CD14-positive monocyte (primary cell): ENCODE measurements at regions not wholly inside any gene's neighbourhood (a gene's known extent, or its start where the extent isn't known, plus 50 kb on each side); places are given as distances from the start of the nearest gene placed in this dataset.

Experiments used
- DNase-seq, 3 donors: peaks; one replicate each; pipeline ENCODE4 v3.0.0-alpha.2; 2011 to 2022
- H2AFZ ChIP-seq: 2 replicates; pipeline ENCODE4 v1.6.0; 2012; ENCODE audit warnings: mild to moderate bottlenecking, low read depth, low read length, inconsistent platforms; ENCODE audit not compliant: insufficient read depth, poor library complexity, severe bottlenecking
- H3K27ac ChIP-seq, 2 donors: 1 replicate in 1 of 2; 2 replicates in 1 of 2; pipeline ENCODE4 v1.5.1; 2012 to 2013; ENCODE audit warnings: low read length in 2 of 2, control low read depth in 1 of 2, inconsistent platforms in 1 of 2, low read depth in 1 of 2, mild to moderate bottlenecking in 1 of 2
- H3K27me3 ChIP-seq, 2 donors: one replicate each; pipeline versions ENCODE4 v1.6.0 to v1.6.1; 2011 to 2013; ENCODE audit warnings: low read length in 2 of 2; ENCODE audit not compliant: control insufficient read depth in 2 of 2, insufficient read depth in 2 of 2
- H3K36me3 ChIP-seq, 2 donors: replicated peaks in 1 of 2; 1 replicate in 1 of 2; 2 replicates in 1 of 2; pipeline versions ENCODE4 v1.5.1 to v1.6.1; 2012 to 2013; ENCODE audit warnings: low read length in 2 of 2, control low read depth in 1 of 2, inconsistent platforms in 1 of 2, mild to moderate bottlenecking in 1 of 2; ENCODE audit not compliant: insufficient read depth in 2 of 2, control insufficient read depth in 1 of 2
- H3K4me1 ChIP-seq, 2 donors: 1 replicate in 1 of 2; 2 replicates in 1 of 2; pipeline versions ENCODE4 v1.5.1 to v1.6.1; 2012 to 2013; ENCODE audit warnings: low read length in 2 of 2, control low read depth in 1 of 2, inconsistent platforms in 1 of 2, mild to moderate bottlenecking in 1 of 2, moderate library complexity in 1 of 2; ENCODE audit not compliant: insufficient read depth in 2 of 2, control insufficient read depth in 1 of 2
- H3K4me2 ChIP-seq: replicated peaks from 2 replicates; pipeline ENCODE3; 2012; ENCODE audit warnings: low read length, moderate library complexity, mild to moderate bottlenecking; ENCODE audit not compliant: poor library complexity, severe bottlenecking; ENCODE audit errors: extremely low read depth
- H3K4me3 ChIP-seq, 3 experiments: fragments of 200-600 bp in 1 of 3; sonication (generic) in 1 of 3; replicated peaks in 1 of 3; 1 replicate in 2 of 3; 2 replicates in 1 of 3; pipeline ENCODE4 v1.5.1; 2011 to 2013; ENCODE audit warnings: low read length in 3 of 3, mild to moderate bottlenecking in 3 of 3, control low read depth in 2 of 3, low read depth in 2 of 3, inconsistent platforms in 1 of 3, moderate library complexity in 1 of 3
- H3K79me2 ChIP-seq: 2 replicates; pipeline ENCODE4 v1.6.0; 2012; ENCODE audit warnings: mild to moderate bottlenecking, control low read depth, inconsistent platforms, low read length, moderate library complexity; ENCODE audit not compliant: insufficient read depth
- H3K9ac ChIP-seq: 2 replicates; pipeline ENCODE4 v1.6.0; 2017; ENCODE audit warnings: low read length, mild to moderate bottlenecking; ENCODE audit not compliant: insufficient read depth, poor library complexity, severe bottlenecking
- H3K9me3 ChIP-seq, 2 donors: replicated peaks in 1 of 2; 1 replicate in 1 of 2; 2 replicates in 1 of 2; pipeline versions ENCODE4 v1.5.1 to v1.6.1; 2012 to 2013; ENCODE audit warnings: low read length in 2 of 2, control low read depth in 1 of 2; ENCODE audit not compliant: control insufficient read depth in 1 of 2, insufficient read depth in 1 of 2
- H4K20me1 ChIP-seq: 2 replicates; pipeline ENCODE4 v1.6.0; 2012; ENCODE audit warnings: mild to moderate bottlenecking, low read length, control low read depth, moderate library complexity; ENCODE audit not compliant: insufficient read depth
- H3K27ac Mint-ChIP-seq, 7 donors: one replicate each; pipeline ENCODE4 v1.8.0; 2020; ENCODE audit warnings: mild to moderate bottlenecking in 7 of 7, mixed read lengths in 7 of 7, moderate library complexity in 6 of 7, inconsistent platforms in 2 of 7
- H3K27me3 Mint-ChIP-seq, 3 donors: one replicate each; pipeline ENCODE4 v1.8.0; 2021 to 2022; ENCODE audit warnings: low read depth in 3 of 3, mild to moderate bottlenecking in 3 of 3, mixed read lengths in 3 of 3, moderate library complexity in 3 of 3, inconsistent platforms in 1 of 3
- H3K36me3 Mint-ChIP-seq, 2 donors: one replicate each; pipeline ENCODE4 v1.8.0; 2020; ENCODE audit warnings: mixed read lengths in 2 of 2, inconsistent platforms in 1 of 2, mild to moderate bottlenecking in 1 of 2
- H3K4me1 Mint-ChIP-seq: one replicate; pipeline ENCODE4 v1.8.0; 2020; ENCODE audit warnings: mild to moderate bottlenecking, mixed read lengths
- H3K4me3 Mint-ChIP-seq, 2 donors: one replicate each; pipeline ENCODE4 v1.8.0; 2020; ENCODE audit warnings: mild to moderate bottlenecking in 2 of 2, mixed read lengths in 2 of 2, moderate library complexity in 1 of 2
- H3K9me3 Mint-ChIP-seq, 7 donors: one replicate each; pipeline ENCODE4 v1.8.0; 2020 to 2022; ENCODE audit warnings: mixed read lengths in 7 of 7, mild to moderate bottlenecking in 6 of 7, moderate library complexity in 6 of 7, inconsistent platforms in 2 of 7
- WGBS: methylation state at CpG from one replicate; pipeline ENCODE4 v1.1.5; 2013; ENCODE audit warnings: missing lambda C conversion rate; ENCODE audit not compliant: insufficient coverage; 5-methylcytosine and 5-hydroxymethylcytosine counted together
- intact Hi-C, 2 donors: fragments of 100-400 bp; cut with micrococcal nuclease; formaldehyde crosslinking; loops; one replicate each; pipeline versions ENCODE4 v1.15.0 to v1.15.1; 2023
- TF ChIP-seq, protein P1 (sequence below): fragments of 200-600 bp; IDR thresholded peaks from one replicate; pipeline ENCODE4 v1.8.0; 2022; ENCODE audit warnings: antibody characterized with exemption, mild to moderate bottlenecking

DNA sequence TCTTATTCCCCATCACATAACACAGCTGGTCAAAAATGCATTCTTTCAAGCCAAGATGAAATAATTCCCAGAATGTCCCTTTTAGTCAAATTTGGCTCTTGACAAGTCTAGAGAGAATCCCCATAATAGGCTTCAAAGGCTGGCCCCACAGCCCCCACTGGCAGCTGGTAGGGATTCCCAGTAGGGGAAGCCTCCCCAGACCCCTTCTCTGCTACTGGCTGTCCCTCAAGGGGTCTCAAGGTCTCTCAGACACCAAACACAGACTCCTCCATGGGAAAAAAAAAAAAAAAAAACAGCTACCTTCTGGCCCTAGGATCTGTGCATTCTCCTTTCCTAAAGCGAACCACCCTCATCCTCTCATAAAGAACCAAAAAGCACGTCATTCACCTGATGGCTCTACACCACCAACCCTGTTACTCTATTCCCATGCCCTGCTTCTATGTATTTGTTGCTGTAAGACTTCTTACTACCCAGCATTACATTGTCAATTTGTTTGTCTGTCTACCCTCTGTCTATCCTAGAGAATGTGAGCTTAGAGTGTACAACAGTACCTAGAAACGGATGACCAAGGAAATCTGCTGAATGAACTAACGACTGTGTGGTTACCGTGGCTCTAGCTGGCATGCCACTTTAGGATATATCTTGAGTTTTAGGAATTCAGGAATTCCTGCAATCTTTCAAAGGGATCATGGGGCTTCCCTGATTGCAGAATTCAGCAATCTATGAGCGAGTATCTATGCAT lies 164.1 kb upstream of the NSMCE3 start:
- Histone ChIP-seq H3K27me3 (no peaks in the 10 kb centered on the region), H4K20me1 (no peaks in the 10 kb centered on the region), H3K9ac (no peak overlapping the region), H3K4me1 (no peaks in the 10 kb centered on the region), H3K27ac (no peak overlapping the region), H3K4me2 (no peak overlapping the region), H3K36me3 (no peaks in the 10 kb centered on the region), H3K9me3 (peaks cover 0 to 3% of the 10 kb centered on the region in 2 donors), H3K79me2 (no peaks in the 10 kb centered on the region), H3K4me3 (no peak overlapping the region), H2AFZ (no peak overlapping the region)
- Mint-ChIP-seq H3K27ac (no peak overlapping the region), H3K27me3 (peaks cover 0 to 4% (median 0%) of the 10 kb centered on the region in 3 donors), H3K4me1 (no peaks in the 10 kb centered on the region), H3K36me3 (no peaks in the 10 kb centered on the region), H3K4me3 (no peak overlapping the region), H3K9me3 (peaks cover 0 to 14% (median 4%) of the 10 kb centered on the region in 7 donors)
- no peak for DNase-seq
- TF ChIP-seq, protein P1, sequence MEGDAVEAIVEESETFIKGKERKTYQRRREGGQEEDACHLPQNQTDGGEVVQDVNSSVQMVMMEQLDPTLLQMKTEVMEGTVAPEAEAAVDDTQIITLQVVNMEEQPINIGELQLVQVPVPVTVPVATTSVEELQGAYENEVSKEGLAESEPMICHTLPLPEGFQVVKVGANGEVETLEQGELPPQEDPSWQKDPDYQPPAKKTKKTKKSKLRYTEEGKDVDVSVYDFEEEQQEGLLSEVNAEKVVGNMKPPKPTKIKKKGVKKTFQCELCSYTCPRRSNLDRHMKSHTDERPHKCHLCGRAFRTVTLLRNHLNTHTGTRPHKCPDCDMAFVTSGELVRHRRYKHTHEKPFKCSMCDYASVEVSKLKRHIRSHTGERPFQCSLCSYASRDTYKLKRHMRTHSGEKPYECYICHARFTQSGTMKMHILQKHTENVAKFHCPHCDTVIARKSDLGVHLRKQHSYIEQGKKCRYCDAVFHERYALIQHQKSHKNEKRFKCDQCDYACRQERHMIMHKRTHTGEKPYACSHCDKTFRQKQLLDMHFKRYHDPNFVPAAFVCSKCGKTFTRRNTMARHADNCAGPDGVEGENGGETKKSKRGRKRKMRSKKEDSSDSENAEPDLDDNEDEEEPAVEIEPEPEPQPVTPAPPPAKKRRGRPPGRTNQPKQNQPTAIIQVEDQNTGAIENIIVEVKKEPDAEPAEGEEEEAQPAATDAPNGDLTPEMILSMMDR: no peak
- 78% methylated on average over 4 of the region's 6 CpGs for WGBS
- intact Hi-C loops: no loop called here

DNA sequence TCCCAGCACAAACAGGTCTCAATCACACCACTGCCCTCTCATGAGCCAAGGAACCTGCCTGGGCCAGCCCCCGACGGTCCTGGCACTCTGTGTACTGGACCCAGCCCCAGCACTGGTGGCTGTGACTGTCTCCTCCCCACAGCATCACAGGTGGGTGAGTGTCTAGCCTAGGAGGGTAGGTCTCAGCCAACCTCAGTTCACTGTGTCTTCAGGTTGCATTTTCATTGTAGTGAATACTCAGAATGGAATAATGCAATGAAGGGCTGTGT lies 163.4 kb upstream of the NSMCE3 start:
- no peak overlapping the region for H3K9ac ChIP-seq
- Mint-ChIP-seq H3K27ac (no peak overlapping the region), H3K9me3 (peaks cover 0 to 14% (median 4%) of the 10 kb centered on the region in 7 donors), H3K4me1 (no peaks in the 10 kb centered on the region), H3K36me3 (no peaks in the 10 kb centered on the region), H3K27me3 (peaks cover 0 to 4% (median 0%) of the 10 kb centered on the region in 3 donors), H3K4me3 (no peak overlapping the region)
- no peaks in the 10 kb centered on the region for H3K4me1 ChIP-seq
- H3K36me3 ChIP-seq: no peaks in the 10 kb centered on the region
- no peak overlapping the region for H2AFZ ChIP-seq
- peaks cover 0 to 3% of the 10 kb centered on the region in 2 donors for H3K9me3 ChIP-seq
- H3K79me2 ChIP-seq: no peaks in the 10 kb centered on the region
- H3K4me2 ChIP-seq: no peak overlapping the region
- no peaks in the 10 kb centered on the region for H4K20me1 ChIP-seq
- intact Hi-C loops: no loop called here
- DNase-seq: no peak
- H3K27me3 ChIP-seq: no peaks in the 10 kb centered on the region
- no peak overlapping the region for H3K27ac ChIP-seq
- TF ChIP-seq, protein P1: no peak
- WGBS: no CpG with 5 or more reads among the region's 2 CpGs
- H3K4me3 ChIP-seq: no peak overlapping the region
